IMR-90 (cell line): ENCODE measurements at regions not wholly inside any gene's neighbourhood (a gene's known extent, or its start where the extent isn't known, plus 50 kb on each side); places are given as distances from the start of the nearest gene placed in this dataset.

Experiments used
- ATAC-seq: fragments of 200-7000 bp; cut with Tn5 transposase; 2 replicates; pipeline ENCODE4 v1.9.1; 2020; ENCODE audit warnings: low read depth, mild to moderate bottlenecking, moderate library complexity
- BruUV-seq: library from RNA; stranded (reverse); fragments of 400-500 nt; replicated peaks from 2 replicates; lab custom pipeline; 2021; lab: Mats Ljungman, UMichigan
- CTCF ChIA-PET: fragments of 300-600 bp; formaldehyde crosslinking; extraction: SDS; loops from one replicate; lab custom pipeline; 2021; ENCODE audit warnings: antibody characterized with exemption; lab: Yijun Ruan, JAX
- POLR2A ChIA-PET: fragments of 300-600 bp; sonication (Branson Sonifier 250); formaldehyde crosslinking; loops from one replicate; lab custom pipeline; 2022; ENCODE audit warnings: antibody characterized with exemption; ENCODE audit not compliant: unreplicated experiment; lab: Charles Lee
- DNase-seq: peaks from one replicate; pipeline ENCODE4 v3.0.0; 2013
- H2AFZ ChIP-seq: replicated peaks from 2 replicates; pipeline ENCODE3; 2013; ENCODE audit warnings: low read length, mild to moderate bottlenecking; ENCODE audit not compliant: poor library complexity
- H2AK5ac ChIP-seq: 2 replicates; pipeline ENCODE4 v1.6.1; 2013; ENCODE audit warnings: low read depth, low read length, inconsistent platforms
- H2AK9ac ChIP-seq: replicated peaks from 2 replicates; pipeline ENCODE3; 2013; ENCODE audit warnings: mild to moderate bottlenecking, low read depth, low read length, moderate library complexity; ENCODE audit not compliant: poor library complexity
- H2BK120ac ChIP-seq: 2 replicates; pipeline ENCODE4 v1.6.1; 2013; ENCODE audit warnings: low read depth, low read length, inconsistent platforms
- H2BK15ac ChIP-seq: 3 replicates; pipeline ENCODE4 v1.6.1; 2013; ENCODE audit warnings: low read depth, low read length, inconsistent platforms
- H2BK20ac ChIP-seq: 2 replicates; pipeline ENCODE4 v1.6.1; 2013; ENCODE audit warnings: low read depth, mild to moderate bottlenecking, inconsistent platforms, low read length, moderate library complexity
- H2BK5ac ChIP-seq: 2 replicates; pipeline ENCODE4 v1.6.1; 2013; ENCODE audit warnings: mild to moderate bottlenecking, low read depth, low read length, inconsistent platforms; ENCODE audit not compliant: poor library complexity, severe bottlenecking
- H3K14ac ChIP-seq: replicated peaks from 2 replicates; pipeline ENCODE4 v1.6.1; 2013; ENCODE audit warnings: low read depth, low read length, inconsistent platforms
- H3K18ac ChIP-seq: 2 replicates; pipeline ENCODE4 v1.6.1; 2013; ENCODE audit warnings: low read depth, low read length, control low read depth
- H3K23ac ChIP-seq: 2 replicates; pipeline ENCODE4 v1.6.1; 2013; ENCODE audit warnings: low read depth, low read length, inconsistent platforms
- H3K27ac ChIP-seq: 2 replicates; pipeline ENCODE4 v1.5.1; 2013; ENCODE audit warnings: mild to moderate bottlenecking, control low read depth, low read length; ENCODE audit not compliant: insufficient read depth
- H3K27me3 ChIP-seq: 2 replicates; pipeline ENCODE4 v1.6.1; 2013; ENCODE audit warnings: low read length; ENCODE audit not compliant: control insufficient read depth, insufficient read depth
- H3K36me3 ChIP-seq: 2 replicates; pipeline ENCODE4 v1.6.1; 2013; ENCODE audit warnings: low read length, mixed read lengths; ENCODE audit not compliant: control insufficient read depth, insufficient read depth
- H3K4ac ChIP-seq: 2 replicates; pipeline ENCODE4 v1.6.1; 2013; ENCODE audit warnings: low read depth, low read length, inconsistent platforms
- H3K4me1 ChIP-seq: 2 replicates; pipeline ENCODE4 v1.6.1; 2013; ENCODE audit warnings: low read length, mixed read lengths; ENCODE audit not compliant: control insufficient read depth, insufficient read depth
- H3K4me2 ChIP-seq: 2 replicates; pipeline ENCODE4 v1.6.1; 2013; ENCODE audit warnings: low read depth, mild to moderate bottlenecking, control low read depth, low read length, moderate library complexity
- H3K4me3 ChIP-seq: 2 replicates; pipeline ENCODE4 v1.5.1; 2013; ENCODE audit warnings: low read depth, mild to moderate bottlenecking, control low read depth, low read length, moderate library complexity; ENCODE audit not compliant: insufficient read depth
- H3K56ac ChIP-seq: 2 replicates; pipeline ENCODE4 v1.6.1; 2013; ENCODE audit warnings: low read length, inconsistent platforms; ENCODE audit not compliant: insufficient read depth; ENCODE audit errors: extremely low read depth
- H3K79me1 ChIP-seq, 2 experiments: 2 replicates each; pipeline ENCODE4 v1.6.1; 2013; ENCODE audit warnings: low read length in 2 of 2, inconsistent platforms in 1 of 2, low read depth in 1 of 2
- H3K9ac ChIP-seq: 2 replicates; pipeline ENCODE4 v1.6.1; 2013; ENCODE audit warnings: low read depth, low read length, control low read depth
- H3K9me1 ChIP-seq: 2 replicates; pipeline ENCODE4 v1.6.1; 2013; ENCODE audit warnings: low read length, inconsistent platforms; ENCODE audit not compliant: insufficient read depth
- H3K9me3 ChIP-seq: 2 replicates; pipeline ENCODE4 v1.6.1; 2013; ENCODE audit warnings: low read length; ENCODE audit not compliant: control insufficient read depth, insufficient read depth
- H4K20me1 ChIP-seq: 2 replicates; pipeline ENCODE4 v1.6.1; 2013; ENCODE audit warnings: low read length, inconsistent platforms; ENCODE audit not compliant: insufficient read depth
- H4K5ac ChIP-seq: 2 replicates; pipeline ENCODE4 v1.6.1; 2013; ENCODE audit warnings: mild to moderate bottlenecking, low read depth, low read length, control low read depth
- H4K8ac ChIP-seq, 2 experiments: 2 replicates each; pipeline ENCODE4 v1.6.1; 2013; ENCODE audit warnings: low read depth in 2 of 2, low read length in 2 of 2, control low read depth in 1 of 2, inconsistent platforms in 1 of 2
- H4K91ac ChIP-seq: 2 replicates; pipeline ENCODE4 v1.6.1; 2013; ENCODE audit warnings: low read depth, low read length, inconsistent platforms; ENCODE audit not compliant: insufficient read depth
- BHLHE40 ChIP-seq: fragments of 150-350 bp; IDR thresholded peaks from 2 replicates; pipeline ENCODE4 v1.6.1; 2016; ENCODE audit warnings: mild to moderate bottlenecking, low read depth, low read length
- CEBPB ChIP-seq: IDR thresholded peaks from 2 replicates; pipeline ENCODE4 v1.6.1; 2012; ENCODE audit warnings: low read depth, low read length, improper control_type of control experiment
- CHD1 ChIP-seq: IDR thresholded peaks from 2 replicates; pipeline ENCODE4 v1.6.1; 2012; ENCODE audit warnings: low read depth, low read length, improper control_type of control experiment
- CTCF ChIP-seq: conservative IDR thresholded peaks from 2 replicates; pipeline ENCODE4 v1.5.1; 2012; ENCODE audit warnings: mild to moderate bottlenecking, low read depth, low read length, improper control_type of control experiment
- ELK1 ChIP-seq: fragments of 150-350 bp; IDR thresholded peaks from 2 replicates; pipeline ENCODE4 v1.6.1; 2016; ENCODE audit warnings: low read depth, mild to moderate bottlenecking, low read length, moderate library complexity, borderline replicate concordance
- FOS ChIP-seq: fragments of 150-350 bp; IDR thresholded peaks from 2 replicates; pipeline ENCODE4 v1.6.1; 2016; ENCODE audit warnings: low read depth, low read length
- MAFK ChIP-seq: IDR thresholded peaks from 2 replicates; pipeline ENCODE4 v1.6.1; 2012; ENCODE audit warnings: low read depth, low read length, improper control_type of control experiment
- MAZ ChIP-seq: IDR thresholded peaks from 2 replicates; pipeline ENCODE4 v1.6.1; 2012; ENCODE audit warnings: low read depth, mild to moderate bottlenecking, low read length, improper control_type of control experiment, moderate library complexity, borderline replicate concordance
- MXI1 ChIP-seq: IDR thresholded peaks from 2 replicates; pipeline ENCODE4 v1.6.1; 2012; ENCODE audit warnings: low read depth, mild to moderate bottlenecking, low read length, moderate library complexity, borderline replicate concordance
- NFE2L2 ChIP-seq: fragments of 150-350 bp; IDR thresholded peaks from 2 replicates; pipeline ENCODE4 v1.6.1; 2016; ENCODE audit warnings: low read depth, mild to moderate bottlenecking, low read length
- POLR2A ChIP-seq: IDR thresholded peaks from 2 replicates; pipeline ENCODE4 v1.6.1; 2012; ENCODE audit warnings: mild to moderate bottlenecking, low read depth, low read length
- RAD21 ChIP-seq: IDR thresholded peaks from 2 replicates; pipeline ENCODE4 v1.6.1; 2012; ENCODE audit warnings: low read length, improper control_type of control experiment
- RCOR1 ChIP-seq: IDR thresholded peaks from 2 replicates; pipeline ENCODE4 v1.6.1; 2012; ENCODE audit warnings: mild to moderate bottlenecking, low read length, improper control_type of control experiment; ENCODE audit not compliant: insufficient replicate concordance
- RFX5 ChIP-seq: IDR thresholded peaks from 2 replicates; pipeline ENCODE4 v1.8.0; 2012; ENCODE audit warnings: low read depth, mild to moderate bottlenecking, low read length, moderate library complexity
- SMC3 ChIP-seq: fragments of 150-350 bp; IDR thresholded peaks from 2 replicates; pipeline ENCODE4 v1.6.1; 2016; ENCODE audit warnings: low read depth, mild to moderate bottlenecking, antibody characterized with exemption, low read length, moderate library complexity
- USF2 ChIP-seq: fragments of 150-350 bp; IDR thresholded peaks from 2 replicates; pipeline ENCODE4 v1.6.1; 2017; ENCODE audit warnings: mild to moderate bottlenecking, antibody characterized with exemption, low read length, low read depth
- WGBS, 2 experiments: methylation state at CpG; one replicate each; pipeline versions ENCODE4 v1.1.5 to v1.1.7; 2013; ENCODE audit warnings: missing lambda C conversion rate in 2 of 2; ENCODE audit not compliant: insufficient read length in 1 of 2; ENCODE audit errors: extremely low coverage in 2 of 2; 5-methylcytosine and 5-hydroxymethylcytosine counted together
- dilution Hi-C: fragments of 300-500 bp; cut with HindIII; formaldehyde crosslinking; loops from one replicate; pipeline ENCODE4 v1.14.3; 2018; ENCODE audit warnings: low sequenced_read_pairs; ENCODE audit not compliant: unreplicated experiment
- in situ Hi-C: fragments of 300-500 bp; cut with MboI; formaldehyde crosslinking; loops from 3 replicates; pipeline ENCODE4 v1.14.3; 2019; ENCODE audit warnings: low sequenced_read_pairs, inconsistent platforms, mixed read lengths
- intact Hi-C: fragments of 100-400 bp; cut with micrococcal nuclease; formaldehyde crosslinking; loops from 2 replicates; pipeline ENCODE4 v1.10.0; 2022

- H2AFZ ChIP-seq = no peak overlapping the region
- H3K79me1 ChIP-seq = no peaks in the 10 kb centered on the region
- in situ Hi-C loops = no loop called here
- intact Hi-C loops = loop anchor here (10.0 kb wide), 1 partner anchor 165 kb away; no protein-coding TSS in a partner anchor
- H2AK9ac ChIP-seq = no peak overlapping the region
- no peaks in the 10 kb centered on the region for H3K9me3 ChIP-seq
- DNase-seq = no peak
- H2BK5ac ChIP-seq = no peak overlapping the region
- H3K18ac ChIP-seq = peak overlapping the region; percentile 76; the same call in 1 of the 2 replicates
- dilution Hi-C loops = no loop called here
- H3K56ac ChIP-seq = no peak overlapping the region
- TF ChIP-seq RCOR1 (no peak), BHLHE40 (no peak), CHD1 (no peak), CTCF (no peak), POLR2A (no peak), ELK1 (no peak), SMC3 (no peak), NFE2L2 (no peak), CEBPB (no peak), USF2 (no peak), RAD21 (no peak), RFX5 (no peak), MAFK (no peak), MXI1 (no peak), MAZ (no peak), FOS (no peak)
- H3K23ac ChIP-seq = no peak overlapping the region
- H4K20me1 ChIP-seq = no peaks in the 10 kb centered on the region
- no peak overlapping the region for H3K4me3 ChIP-seq
- no peak for ATAC-seq
- H4K91ac ChIP-seq = no peak overlapping the region
- no peak overlapping the region for H2BK20ac ChIP-seq
- H3K9me1 ChIP-seq = peaks cover 4% of the 10 kb centered on the region; the same call in 1 of the 2 replicates
- H3K36me3 ChIP-seq = no peaks in the 10 kb centered on the region
- BruUV-seq = no TSS peak
- H3K4me2 ChIP-seq = no peak overlapping the region
- H3K4ac ChIP-seq = no peak overlapping the region
- H4K8ac ChIP-seq = no peak overlapping the region
- no peak overlapping the region for H2AK5ac ChIP-seq
- no CpG with 5 or more reads among the region's 2 CpGs for WGBS, 2 experiments
- H3K4me1 ChIP-seq = peaks cover 5% of the 10 kb centered on the region; the same call in 1 of the 2 replicates
- ChIA-PET CTCF (no interaction called here), POLR2A (no interaction called here)
- no peaks in the 10 kb centered on the region for H3K27me3 ChIP-seq
- no peak overlapping the region for H2BK15ac ChIP-seq
- H2BK120ac ChIP-seq = no peak overlapping the region
- no peak overlapping the region for H4K5ac ChIP-seq
- no peak overlapping the region for H3K27ac ChIP-seq
- no peak overlapping the region for H3K14ac ChIP-seq
- no peak overlapping the region for H3K9ac ChIP-seq
These were observed 542.1 kb upstream of the ID2 start for GRCh38 chr2:8139668-8140200.
